Mammary epithelial cell (primary cell): ENCODE measurements at regions not wholly inside any gene's neighbourhood (a gene's known extent, or its start where the extent isn't known, plus 50 kb on each side); places are given as distances from the start of the nearest gene placed in this dataset.

Source experiments
- CTCF ChIP-seq, 2 donors: IDR thresholded peaks in 1 of 2; conservative IDR thresholded peaks in 1 of 2; 2 replicates each; pipeline ENCODE4 v1.5.1; 2011 to 2012; ENCODE audit warnings: inconsistent platforms in 2 of 2, low read length in 2 of 2, mild to moderate bottlenecking in 2 of 2, control low read depth in 1 of 2, low read depth in 1 of 2; ENCODE audit not compliant: insufficient read depth in 1 of 2; ENCODE audit errors: extremely low read depth in 1 of 2
- EZH2 ChIP-seq: IDR thresholded peaks from 2 replicates; pipeline ENCODE4 v1.6.1; 2012; ENCODE audit warnings: low read length, inconsistent platforms, borderline replicate concordance

GRCh38 chr10:131833446-131834080, 67.2 kb upstream of the PPP2R2D start:
- TF ChIP-seq CTCF (conservative IDR thresholded peaks at IDR 0.05 in 1 of 2, IDR thresholded peaks at IDR 0.05 in 1 of 2; ENCODE audit: extremely low read depth in 1 of 2, insufficient read depth in 1 of 2, low read depth in 1 of 2, low read length in 2 of 2) (no peak), EZH2 (no peak)
